ENCODE measurements at regions not wholly inside any gene's neighbourhood (a gene's known extent, or its start where the extent isn't known, plus 50 kb on each side); places are given as distances from the start of the nearest gene placed in this dataset.

- no peak for TF ChIP-seq CTCF (IDR thresholded peaks at IDR 0.05; ENCODE audit: extremely low read depth, insufficient read depth, missing control alignments)
- in situ Hi-C loops (cut with MboI; ENCODE audit: low pct_unique_long_range_greater_than_20kb, low sequenced_read_pairs, unreplicated experiment) = no loop called here
These were observed 59.2 kb upstream of the DAB2IP start for GRCh38 chr9:121592265-121592664.

GRCh38 chr9:121593066-121593465, 58.4 kb upstream of the DAB2IP start:
- no peak for DNase-seq (ENCODE audit: low spot score)
- no peak for TF ChIP-seq CTCF (IDR thresholded peaks at IDR 0.05; ENCODE audit: extremely low read depth, insufficient read depth, missing control alignments)
- in situ Hi-C loops (cut with MboI; ENCODE audit: low pct_unique_long_range_greater_than_20kb, low sequenced_read_pairs, unreplicated experiment) = no loop called here

More at GRCh38 chr9:121592265-121592664, 59.2 kb upstream of the DAB2IP start:
- no peak for DNase-seq (ENCODE audit: low spot score)

GRCh38 chr9:121596515-121596914, 54.9 kb upstream of the DAB2IP start:
- in situ Hi-C loops (cut with MboI; ENCODE audit: low pct_unique_long_range_greater_than_20kb, low sequenced_read_pairs, unreplicated experiment) = no loop called here
- no peak for TF ChIP-seq CTCF (IDR thresholded peaks at IDR 0.05; ENCODE audit: extremely low read depth, insufficient read depth, missing control alignments)
- no peak for DNase-seq (ENCODE audit: low spot score)

GRCh38 chr9:121597698-121598166, 53.7 kb upstream of the DAB2IP start:
- TF ChIP-seq CTCF (IDR thresholded peaks at IDR 0.05; ENCODE audit: extremely low read depth, insufficient read depth, missing control alignments) = no peak
- no peak for DNase-seq (ENCODE audit: low spot score)
- in situ Hi-C loops (cut with MboI; ENCODE audit: low pct_unique_long_range_greater_than_20kb, low sequenced_read_pairs, unreplicated experiment) = no loop called here

GRCh38 chr9:121598167-121598964, 53.1 kb upstream of the DAB2IP start:
- in situ Hi-C loops (cut with MboI; ENCODE audit: low pct_unique_long_range_greater_than_20kb, low sequenced_read_pairs, unreplicated experiment) = no loop called here

More at GRCh38 chr9:121598167-121598964, 53.1 kb upstream of the DAB2IP start:
- no peak for TF ChIP-seq CTCF (IDR thresholded peaks at IDR 0.05; ENCODE audit: extremely low read depth, insufficient read depth, missing control alignments)
- peak; percentile 42 for DNase-seq (ENCODE audit: low spot score)

Measured in GM13977 (cell line).